ENCODE measurements at regions not wholly inside any gene's neighbourhood (a gene's known extent, or its start where the extent isn't known, plus 50 kb on each side); places are given as distances from the start of the nearest gene placed in this dataset.

GRCh38 chr6:45714006-45714730 is 301.5 kb downstream of the CLIC5 start:
- no peak overlapping the region for H3K4me3 ChIP-seq
- H3K36me3 ChIP-seq (replicated peaks in 1 of 2; ENCODE audit: insufficient read depth in 1 of 2, low read depth in 2 of 2) = no peaks in the 10 kb centered on the region
- ATAC-seq = no peak
- no peaks in the 10 kb centered on the region for H3K4me1 ChIP-seq
- 60 to 61% methylated on average over 11 of the region's 11 CpGs for WGBS, 2 donors
- H3K27me3 ChIP-seq = no peaks in the 10 kb centered on the region
- H3K9me3 ChIP-seq = no peaks in the 10 kb centered on the region
- intact Hi-C loops (cut with DNase I) = loop anchor here (10.0 kb wide), 1 partner anchor 1239 kb away; no protein-coding TSS in a partner anchor
- no peak for TF ChIP-seq POLR2A (IDR thresholded peaks at IDR 0.05)
- H3K27ac ChIP-seq = no peak overlapping the region
- no peak for DNase-seq
